GM18502 (cell line): ENCODE measurements at regions not wholly inside any gene's neighbourhood (a gene's known extent, or its start where the extent isn't known, plus 50 kb on each side); places are given as distances from the start of the nearest gene placed in this dataset.
"Not testable (repeated sequence)": the region's sequence is repeated elsewhere in the genome, so short reads cannot be mapped to it uniquely, and the experiment has no call there.

ENCODE experiments used
- ATAC-seq: cut with Tn5 transposase; IDR thresholded peaks from one replicate; pipeline ENCODE4 v1.9.1; 2021; ENCODE audit warnings: mild to moderate bottlenecking; ENCODE audit not compliant: unreplicated experiment, poor library complexity

GRCh38 chr2:139617747-139618146, 837.6 kb upstream of the NXPH2 start:
- no peak for ATAC-seq

GRCh38 chr2:139613264-139613663, 833.1 kb upstream of the NXPH2 start:
- ATAC-seq = no peak

GRCh38 chr2:139610512-139610911, 830.3 kb upstream of the NXPH2 start:
- no peak for ATAC-seq

- no peak for ATAC-seq
Observed at GRCh38 chr2:139609109-139609508, 828.9 kb upstream of the NXPH2 start.

- no peak for ATAC-seq
Observed at GRCh38 chr2:139605668-139606067, 825.5 kb upstream of the NXPH2 start.

GRCh38 chr2:139600166-139600565, 820.0 kb upstream of the NXPH2 start:
- no peak for ATAC-seq

GRCh38 chr2:139585101-139585500, 804.9 kb upstream of the NXPH2 start:
- ATAC-seq = no peak

- no peak for ATAC-seq
Observed at GRCh38 chr2:139574371-139574770, 794.2 kb upstream of the NXPH2 start.

GRCh38 chr2:139556789-139557188, 776.6 kb upstream of the NXPH2 start:
- no peak for ATAC-seq

GRCh38 chr2:139550873-139551272, 770.7 kb upstream of the NXPH2 start:
- no peak for ATAC-seq

GRCh38 chr2:139550341-139550740, 770.2 kb upstream of the NXPH2 start:
- ATAC-seq = no peak

GRCh38 chr2:139544186-139544851, 764.1 kb upstream of the NXPH2 start:
- no peak for ATAC-seq

- ATAC-seq = not testable (repeated sequence)
Observed at GRCh38 chr2:139538332-139539020, 758.3 kb upstream of the NXPH2 start.

- no peak for ATAC-seq
Observed at GRCh38 chr2:139529080-139529479, 748.9 kb upstream of the NXPH2 start.

- no peak for ATAC-seq
Observed at GRCh38 chr2:139526781-139527180, 746.6 kb upstream of the NXPH2 start.

GRCh38 chr2:139518321-139518720, 738.1 kb upstream of the NXPH2 start:
- ATAC-seq = no peak

- ATAC-seq = no peak
Observed at GRCh38 chr2:139514951-139515350, 734.8 kb upstream of the NXPH2 start.

- no peak for ATAC-seq
Observed at GRCh38 chr2:139495851-139496250, 715.7 kb upstream of the NXPH2 start.

- no peak for ATAC-seq
Observed at GRCh38 chr2:139492131-139492680, 712.0 kb upstream of the NXPH2 start.

- no peak for ATAC-seq
Observed at GRCh38 chr2:139480161-139480650, 700.0 kb upstream of the NXPH2 start.

- no peak for ATAC-seq
Observed at GRCh38 chr2:139478165-139478914, 698.1 kb upstream of the NXPH2 start.
